Left kidney (tissue), 1 donor: ENCODE measurements at regions not wholly inside any gene's neighbourhood (a gene's known extent, or its start where the extent isn't known, plus 50 kb on each side); places are given as distances from the start of the nearest gene placed in this dataset.
"Not testable (repeated sequence)": the region's sequence is repeated elsewhere in the genome, so short reads cannot be mapped to it uniquely, and the experiment has no call there.

ENCODE experiments used
- DNase-seq: peaks from one replicate; pipeline ENCODE4 v3.0.0-alpha.2; 2013

- no peak for DNase-seq
Observed at GRCh38 chr20:51187261-51187660, 164.4 kb upstream of the KCNG1 start.

GRCh38 chr20:51185861-51186260 lies 163.0 kb upstream of the KCNG1 start:
- no peak for DNase-seq

GRCh38 chr20:51185277-51185676 lies 162.4 kb upstream of the KCNG1 start:
- no peak for DNase-seq

GRCh38 chr20:51184289-51184688 lies 161.4 kb upstream of the KCNG1 start:
- no peak for DNase-seq

- no peak for DNase-seq
Observed at GRCh38 chr20:51183451-51183850, 160.5 kb upstream of the KCNG1 start.

- no peak for DNase-seq
Observed at GRCh38 chr20:51182571-51182970, 159.7 kb upstream of the KCNG1 start.

- DNase-seq = no peak
Observed at GRCh38 chr20:51178153-51178552, 155.2 kb upstream of the KCNG1 start.

- DNase-seq = no peak
Observed at GRCh38 chr20:51176876-51177275, 154.0 kb upstream of the KCNG1 start.

- no peak for DNase-seq
Observed at GRCh38 chr20:51176446-51176845, 153.5 kb upstream of the KCNG1 start.

GRCh38 chr20:51175724-51176123 lies 152.8 kb upstream of the KCNG1 start:
- no peak for DNase-seq

- no peak for DNase-seq
Observed at GRCh38 chr20:51175156-51175555, 152.2 kb upstream of the KCNG1 start.

- DNase-seq = no peak
Observed at GRCh38 chr20:51174536-51174935, 151.6 kb upstream of the KCNG1 start.

GRCh38 chr20:51172558-51173428 lies 149.9 kb upstream of the KCNG1 start:
- DNase-seq = no peak

GRCh38 chr20:51171141-51171540 lies 148.2 kb upstream of the KCNG1 start:
- no peak for DNase-seq

GRCh38 chr20:51169813-51170212 lies 146.9 kb upstream of the KCNG1 start:
- no peak for DNase-seq

- not testable (repeated sequence) for DNase-seq
Observed at GRCh38 chr20:51167911-51168310, 145.0 kb upstream of the KCNG1 start.

GRCh38 chr20:51166489-51166888 lies 143.6 kb upstream of the KCNG1 start:
- no peak for DNase-seq

- no peak for DNase-seq
Observed at GRCh38 chr20:51165131-51165530, 142.2 kb upstream of the KCNG1 start.

GRCh38 chr20:51164731-51165130 lies 141.8 kb upstream of the KCNG1 start:
- DNase-seq = no peak

GRCh38 chr20:51163996-51164600 lies 141.2 kb upstream of the KCNG1 start:
- DNase-seq = no peak

GRCh38 chr20:51162015-51162414 lies 139.1 kb upstream of the KCNG1 start:
- no peak for DNase-seq

- no peak for DNase-seq
Observed at GRCh38 chr20:51160821-51161220, 137.9 kb upstream of the KCNG1 start.

GRCh38 chr20:51159981-51160380 lies 137.1 kb upstream of the KCNG1 start:
- DNase-seq = no peak

- DNase-seq = no peak
Observed at GRCh38 chr20:51159303-51159702, 136.4 kb upstream of the KCNG1 start.
